HepG2 (cell line): ENCODE measurements at regions not wholly inside any gene's neighbourhood (a gene's known extent, or its start where the extent isn't known, plus 50 kb on each side); places are given as distances from the start of the nearest gene placed in this dataset.

Experiments
- CERS6 ChIP-seq: sonication (generic); formaldehyde crosslinking; IDR thresholded peaks from 2 replicates; pipeline ENCODE4 v1.5.0; 2020; ENCODE audit warnings: missing genetic modification reagents
- GATA4 ChIP-seq: sonication (generic); IDR thresholded peaks from 2 replicates; pipeline ENCODE4 v1.6.1; 2016; ENCODE audit warnings: antibody characterized with exemption, low read depth, borderline replicate concordance
- MZF1 ChIP-seq: sonication (generic); formaldehyde crosslinking; IDR thresholded peaks from 2 replicates; pipeline ENCODE4 v1.8.1; 2023; ENCODE audit warnings: mild to moderate bottlenecking, missing genetic modification reagents, borderline replicate concordance
- RAD51 ChIP-seq: fragments of 450-650 bp; IDR thresholded peaks from 2 replicates; pipeline ENCODE4 v1.6.1; 2016; ENCODE audit warnings: borderline replicate concordance
- RBM22 ChIP-seq: fragments of 200-400 bp; formaldehyde crosslinking; optimal IDR thresholded peaks from 2 replicates; pipeline ENCODE3; 2017; ENCODE audit warnings: mild to moderate bottlenecking, low read length, moderate library complexity
- SP1 ChIP-seq, 2 experiments: fragments of 450-650 bp in 1 of 2; sonication (generic) in 1 of 2; formaldehyde crosslinking in 1 of 2; IDR thresholded peaks; 2 replicates each; pipeline versions ENCODE4 v1.4.0 to v1.6.1; 2016 to 2020; ENCODE audit warnings: missing genetic modification reagents in 1 of 2
- THAP11 ChIP-seq: IDR thresholded peaks from 2 replicates; pipeline ENCODE4 v1.6.1; 2016; ENCODE audit warnings: missing biosample characterization, missing genetic modification reagents
- THAP7 ChIP-seq: sonication (generic); formaldehyde crosslinking; IDR thresholded peaks from 2 replicates; pipeline ENCODE4 v1.8.1; 2023; ENCODE audit warnings: mild to moderate bottlenecking, missing genetic modification reagents
- ZBED4 ChIP-seq: sonication (generic); formaldehyde crosslinking; IDR thresholded peaks from 2 replicates; pipeline ENCODE4 v1.4.0; 2020; ENCODE audit warnings: missing genetic modification reagents, borderline replicate concordance
- ZKSCAN1 ChIP-seq: fragments of 150-350 bp; IDR thresholded peaks from 2 replicates; pipeline ENCODE4 v1.6.1; 2014; ENCODE audit warnings: low read length
- ZNF138 ChIP-seq: sonication (generic); formaldehyde crosslinking; IDR thresholded peaks from 2 replicates; pipeline ENCODE4 v1.5.0; 2020; ENCODE audit warnings: mild to moderate bottlenecking, low read depth, missing genetic modification reagents
- ZNF609 ChIP-seq: sonication (generic); formaldehyde crosslinking; IDR thresholded peaks from 2 replicates; pipeline ENCODE4 v1.4.0; 2020; ENCODE audit warnings: mild to moderate bottlenecking, missing genetic modification reagents, borderline replicate concordance
- ZNF619 ChIP-seq: sonication (generic); formaldehyde crosslinking; IDR thresholded peaks from 2 replicates; pipeline ENCODE4 v1.4.0; 2020; ENCODE audit warnings: mild to moderate bottlenecking, missing genetic modification reagents
- ZNF652 ChIP-seq: IDR thresholded peaks from 2 replicates; pipeline ENCODE4 v1.6.1; 2016; ENCODE audit warnings: low read depth, borderline replicate concordance
- ZNF672 ChIP-seq: sonication (generic); formaldehyde crosslinking; IDR thresholded peaks from 2 replicates; pipeline ENCODE4 v1.8.1; 2022; ENCODE audit warnings: missing genetic modification reagents
- ZNF709 ChIP-seq: sonication (generic); formaldehyde crosslinking; IDR thresholded peaks from 2 replicates; pipeline ENCODE4 v1.5.0; 2020; ENCODE audit warnings: mild to moderate bottlenecking, missing genetic modification reagents
- ZNF879 ChIP-seq: sonication (generic); formaldehyde crosslinking; IDR thresholded peaks from 2 replicates; pipeline ENCODE4 v1.8.1; 2023; ENCODE audit warnings: missing genetic modification reagents
- ZNF883 ChIP-seq: sonication (generic); formaldehyde crosslinking; IDR thresholded peaks from 2 replicates; pipeline ENCODE4 v1.5.1; 2020; ENCODE audit warnings: mild to moderate bottlenecking, missing genetic modification reagents; ENCODE audit errors: not compliant biosample characterization

- peak; percentile 63; the same call in 1 of the 2 replicates for TF ChIP-seq ZBED4 (CRISPR knock-in tag)
- 0 out of 2 replicates have a peak, but pooled peaks have one; percentile 24 for TF ChIP-seq ZKSCAN1
- TF ChIP-seq GATA4 = no peak
- TF ChIP-seq ZNF709 = no peak
- no peak for TF ChIP-seq RAD51
- TF ChIP-seq MZF1 (CRISPR knock-in tag) = no peak
- TF ChIP-seq RBM22 = no peak
- TF ChIP-seq THAP11 = peak; percentile 54; the same call in 1 of the 2 replicates
- no peak for TF ChIP-seq ZNF652 (CRISPR knock-in tag)
- TF ChIP-seq ZNF138 (CRISPR knock-in tag) = no peak
- no peak for TF ChIP-seq CERS6
- no peak for TF ChIP-seq ZNF883 (CRISPR knock-in tag)
- TF ChIP-seq THAP7 = no peak
- no peak for TF ChIP-seq ZNF619 (CRISPR knock-in tag)
- no peak for TF ChIP-seq SP1 (IDR thresholded peaks at IDR 0.05)
- TF ChIP-seq SP1 (CRISPR knock-in tag; IDR thresholded peaks at IDR 0.05) = 0 out of 2 replicates have a peak, but pooled peaks have one; percentile 23
- TF ChIP-seq ZNF879 (CRISPR knock-in tag) = no peak
- TF ChIP-seq ZNF609 (CRISPR knock-in tag) = no peak
- TF ChIP-seq ZNF672 = no peak
Observed at GRCh38 chr14:36070031-36070719, 106.3 kb downstream of the PTCSC3 start (continued).
